K562 (cell line): ENCODE measurements at regions not wholly inside any gene's neighbourhood (a gene's known extent, or its start where the extent isn't known, plus 50 kb on each side); places are given as distances from the start of the nearest gene placed in this dataset.

Experiments used
- ARID3A ChIP-seq: IDR thresholded peaks from 2 replicates; pipeline ENCODE4 v1.6.1; 2012; ENCODE audit warnings: low read depth, low read length, improper control_type of control experiment, borderline replicate concordance
- ARID3B ChIP-seq: fragments of 250-450 bp; sonication (Bioruptor Pico); IDR thresholded peaks from 2 replicates; pipeline ENCODE4 v1.4.0; 2020; ENCODE audit warnings: borderline replicate concordance
- ATF3 ChIP-seq, 2 experiments: fragments of 450-650 bp in 1 of 2; sonication (generic) in 1 of 2; formaldehyde crosslinking in 1 of 2; IDR thresholded peaks in 1 of 2; conservative IDR thresholded peaks in 1 of 2; 2 replicates each; pipeline versions ENCODE4 v1.6.1 to v1.8.1; 2016 to 2023; ENCODE audit warnings: mild to moderate bottlenecking in 2 of 2, moderate library complexity in 2 of 2, inconsistent platforms in 1 of 2, missing genetic modification reagents in 1 of 2
- CTCF ChIP-seq, 3 experiments: IDR thresholded peaks in 2 of 3; conservative IDR thresholded peaks in 1 of 3; 2 replicates each; pipeline ENCODE4 v1.5.1; 2011 to 2012; ENCODE audit warnings: low read length in 3 of 3, mild to moderate bottlenecking in 3 of 3, control low read depth in 2 of 3, improper control_type of control experiment in 1 of 3, inconsistent platforms in 1 of 3, low read depth in 1 of 3, mixed read lengths in 1 of 3, moderate library complexity in 1 of 3; ENCODE audit not compliant: insufficient read depth in 2 of 3
- FOXJ3 ChIP-seq: sonication (generic); formaldehyde crosslinking; IDR thresholded peaks from 2 replicates; pipeline ENCODE4 v1.4.0; 2020; ENCODE audit warnings: mild to moderate bottlenecking, missing genetic modification reagents
- GATAD2B ChIP-seq: fragments of 450-650 bp; IDR thresholded peaks from 2 replicates; pipeline ENCODE4 v1.6.1; 2017; ENCODE audit warnings: mild to moderate bottlenecking, borderline replicate concordance
- RAD51 ChIP-seq: fragments of 450-650 bp; IDR thresholded peaks from 2 replicates; pipeline ENCODE4 v1.7.1; 2016; ENCODE audit warnings: low read depth, mild to moderate bottlenecking, borderline replicate concordance
- RNF2 ChIP-seq: sonication (generic); IDR thresholded peaks from 2 replicates; pipeline ENCODE4 v1.6.1; 2016
- VEZF1 ChIP-seq: fragments of 200-800 bp; sonication (Bioruptor generic); IDR thresholded peaks from 2 replicates; pipeline ENCODE4 v1.6.1; 2017; ENCODE audit warnings: missing genetic modification characterization, missing compliant biosample characterization
- ZKSCAN1 ChIP-seq: fragments of 150-350 bp; IDR thresholded peaks from 2 replicates; pipeline ENCODE4 v1.6.1; 2016; ENCODE audit warnings: low read depth, low read length
- ZNF134 ChIP-seq: fragments of 250-450 bp; sonication (Bioruptor Pico); conservative IDR thresholded peaks from 2 replicates; pipeline ENCODE4 v1.4.0; 2020
- ZNF512 ChIP-seq: IDR thresholded peaks from 2 replicates; pipeline ENCODE4 v1.6.1; 2016; ENCODE audit warnings: missing genetic modification characterization, missing compliant biosample characterization

GRCh38 chr3:103499967-103500366 is 1065.2 kb downstream of the ZPLD1 start:
- TF ChIP-seq ZKSCAN1 (no peak), RNF2 (no peak), GATAD2B (no peak), CTCF (IDR thresholded peaks at IDR 0.05 in 2 of 3, conservative IDR thresholded peaks at IDR 0.05 in 1 of 3; ENCODE audit: insufficient read depth in 2 of 3, low read depth in 1 of 3, low read length in 3 of 3) (no peak), ZNF134 (CRISPR knock-in tag) (no peak), VEZF1 (CRISPR knock-in tag) (no peak), ARID3B (no peak), ZNF512 (tag) (no peak), FOXJ3 (CRISPR knock-in tag) (no peak), ATF3 (IDR thresholded peaks at IDR 0.05) (no peak), ATF3 (CRISPR knock-in tag; conservative IDR thresholded peaks at IDR 0.05) (no peak), RAD51 (no peak), ARID3A (no peak)
